ENCODE measurements at regions not wholly inside any gene's neighbourhood (a gene's known extent, or its start where the extent isn't known, plus 50 kb on each side); places are given as distances from the start of the nearest gene placed in this dataset.
"Not testable (repeated sequence)": the region's sequence is repeated elsewhere in the genome, so short reads cannot be mapped to it uniquely, and the experiment has no call there.

- no peak for DNase-seq
Measured at GRCh38 chr5:162209005-162209605, 141.5 kb downstream of the GABRG2 start.

- no peak for DNase-seq
Measured at GRCh38 chr5:162214551-162214950, 147.0 kb downstream of the GABRG2 start.

GRCh38 chr5:162217037-162217436 lies 149.5 kb downstream of the GABRG2 start:
- DNase-seq = no peak

- no peak for DNase-seq
Measured at GRCh38 chr5:162221910-162222309, 154.3 kb downstream of the GABRG2 start.

GRCh38 chr5:162227075-162227474 lies 159.5 kb downstream of the GABRG2 start:
- no peak for DNase-seq

GRCh38 chr5:162230348-162230747 lies 162.8 kb downstream of the GABRG2 start:
- no peak for DNase-seq

GRCh38 chr5:162231522-162231921 lies 163.9 kb downstream of the GABRG2 start:
- no peak for DNase-seq

GRCh38 chr5:162240734-162241133 lies 173.2 kb downstream of the GABRG2 start:
- no peak for DNase-seq

- no peak for DNase-seq
Measured at GRCh38 chr5:162242416-162242815, 174.8 kb downstream of the GABRG2 start.

- no peak for DNase-seq
Measured at GRCh38 chr5:162243651-162244050, 176.1 kb downstream of the GABRG2 start.

GRCh38 chr5:162248107-162248713 lies 180.6 kb downstream of the GABRG2 start:
- no peak for DNase-seq

- no peak for DNase-seq
Measured at GRCh38 chr5:162256711-162257110, 189.1 kb downstream of the GABRG2 start.

- DNase-seq = no peak
Measured at GRCh38 chr5:162268694-162269481, 201.3 kb downstream of the GABRG2 start.

GRCh38 chr5:162272417-162272816 lies 204.8 kb downstream of the GABRG2 start:
- DNase-seq = no peak

- DNase-seq = no peak
Measured at GRCh38 chr5:162274679-162275078, 207.1 kb downstream of the GABRG2 start.

- DNase-seq = not testable (repeated sequence)
Measured at GRCh38 chr5:162275387-162275786, 207.8 kb downstream of the GABRG2 start.

- no peak for DNase-seq
Measured at GRCh38 chr5:162282191-162282590, 214.6 kb downstream of the GABRG2 start.

- no peak for DNase-seq
Measured at GRCh38 chr5:162283609-162284008, 216.0 kb downstream of the GABRG2 start.

- no peak for DNase-seq
Measured at GRCh38 chr5:162288647-162289296, 221.2 kb downstream of the GABRG2 start.

- DNase-seq = no peak
Measured at GRCh38 chr5:162289489-162289888, 221.9 kb downstream of the GABRG2 start.

GRCh38 chr5:162299793-162300192 lies 232.2 kb downstream of the GABRG2 start:
- no peak for DNase-seq

GRCh38 chr5:162301356-162301755 lies 233.8 kb downstream of the GABRG2 start:
- no peak for DNase-seq

GRCh38 chr5:162323466-162323865 lies 255.9 kb downstream of the GABRG2 start:
- no peak for DNase-seq

GRCh38 chr5:162324328-162324727 lies 256.8 kb downstream of the GABRG2 start:
- DNase-seq = no peak
